HG03520 (cell line): ENCODE measurements at regions not wholly inside any gene's neighbourhood (a gene's known extent, or its start where the extent isn't known, plus 50 kb on each side); places are given as distances from the start of the nearest gene placed in this dataset.

Experiments
- ATAC-seq: cut with Tn5 transposase; IDR thresholded peaks from one replicate; pipeline ENCODE4 v1.9.1; 2021; ENCODE audit warnings: mild to moderate bottlenecking, moderate library complexity; ENCODE audit not compliant: unreplicated experiment

DNA sequence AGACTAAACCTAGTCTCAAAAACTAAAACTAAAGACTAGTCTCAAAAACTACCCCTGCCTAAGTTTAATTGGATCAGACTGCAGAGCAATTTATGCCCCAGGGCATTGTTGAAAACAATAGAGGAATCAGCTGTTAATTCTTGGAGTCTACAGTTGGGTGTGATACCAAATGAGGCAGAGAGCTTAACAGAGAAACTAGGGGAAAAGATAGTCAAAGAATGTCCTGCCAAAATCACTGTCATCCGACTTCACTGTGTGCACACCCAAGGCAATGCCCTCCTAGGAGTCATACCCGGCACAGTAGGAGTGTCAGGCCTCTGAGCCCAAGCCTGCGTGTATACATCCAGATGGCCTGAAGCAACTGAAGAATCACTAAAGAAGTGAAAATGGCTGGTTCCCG lies 90.5 kb upstream of the TOMM7 start:
- ATAC-seq: no peak

DNA sequence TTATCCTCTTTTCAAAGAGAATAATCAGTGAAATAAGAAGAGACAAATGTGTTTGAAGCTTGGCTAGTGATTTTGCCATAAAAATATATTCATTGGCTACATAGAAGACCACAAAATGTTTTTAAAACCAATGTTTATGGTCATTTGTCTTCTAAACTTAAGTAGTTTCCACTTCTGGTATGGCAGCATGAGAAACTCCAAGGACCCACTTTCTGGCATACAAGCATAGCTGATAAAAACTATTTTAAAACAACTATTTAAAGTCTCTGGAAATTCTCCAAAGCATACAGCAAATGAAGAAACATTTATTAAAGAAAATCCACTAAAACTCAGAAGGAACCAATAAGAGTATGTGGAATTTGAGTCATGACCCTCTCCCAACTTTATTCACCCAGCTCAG lies 89.2 kb upstream of the TOMM7 start:
- no peak for ATAC-seq

DNA sequence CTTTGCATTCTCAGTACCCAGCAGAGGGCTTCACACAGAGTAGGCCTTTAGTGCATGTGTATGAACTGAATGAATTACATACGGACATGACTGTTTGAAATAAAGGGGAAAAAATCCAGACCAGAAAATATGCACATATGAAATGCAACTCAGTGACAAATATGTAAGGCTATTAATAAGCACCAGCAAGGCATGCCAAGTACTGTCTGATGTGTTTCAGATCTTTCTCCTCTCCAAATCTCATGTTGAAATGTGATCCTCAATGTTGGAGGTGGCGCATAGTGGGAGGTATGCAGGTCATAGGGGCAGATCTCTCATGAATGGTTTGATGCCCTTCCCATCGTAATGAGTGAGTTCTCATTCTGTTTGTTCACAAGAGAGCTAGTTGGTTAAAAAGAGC lies 87.3 kb upstream of the TOMM7 start:
- ATAC-seq: no peak

DNA sequence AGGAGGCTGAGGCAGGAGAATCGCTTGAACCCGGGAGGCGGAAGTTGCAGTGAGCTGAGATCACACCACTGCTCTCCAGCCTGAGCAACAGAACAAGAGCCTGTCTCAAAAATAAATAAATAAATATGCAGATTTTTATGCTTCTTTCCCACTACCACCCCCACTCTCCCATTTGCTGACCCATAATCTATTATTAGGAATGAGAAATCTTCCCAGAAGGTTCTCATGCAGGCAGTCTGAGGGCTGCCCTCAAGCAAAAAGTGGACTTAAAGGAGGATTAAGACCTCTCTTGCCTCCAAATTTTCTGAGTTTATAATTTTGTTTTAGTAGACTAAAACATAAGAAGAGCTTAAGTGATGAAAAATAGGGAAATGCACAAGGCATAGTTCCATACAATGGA lies 85.2 kb upstream of the TOMM7 start:
- no peak for ATAC-seq

DNA sequence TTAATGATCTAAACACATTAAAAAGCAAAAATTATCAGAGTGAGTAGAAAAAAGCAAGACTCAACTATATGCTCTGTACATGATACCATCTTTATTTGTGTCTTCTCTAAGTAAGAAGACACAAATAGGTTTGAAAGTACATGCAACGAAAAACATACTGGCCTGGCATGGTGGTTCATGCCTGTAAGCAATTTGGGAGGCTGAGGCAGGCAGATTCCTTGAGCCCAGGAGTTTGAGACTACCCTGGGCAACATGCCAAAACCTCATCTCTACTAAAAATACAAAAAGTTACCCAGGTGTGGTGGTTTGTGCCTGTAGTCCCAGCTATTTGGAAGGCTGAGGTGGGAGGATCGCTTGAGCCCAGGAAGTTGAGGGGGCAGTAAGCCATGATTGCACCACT lies 78.1 kb upstream of the TOMM7 start:
- no peak for ATAC-seq

DNA sequence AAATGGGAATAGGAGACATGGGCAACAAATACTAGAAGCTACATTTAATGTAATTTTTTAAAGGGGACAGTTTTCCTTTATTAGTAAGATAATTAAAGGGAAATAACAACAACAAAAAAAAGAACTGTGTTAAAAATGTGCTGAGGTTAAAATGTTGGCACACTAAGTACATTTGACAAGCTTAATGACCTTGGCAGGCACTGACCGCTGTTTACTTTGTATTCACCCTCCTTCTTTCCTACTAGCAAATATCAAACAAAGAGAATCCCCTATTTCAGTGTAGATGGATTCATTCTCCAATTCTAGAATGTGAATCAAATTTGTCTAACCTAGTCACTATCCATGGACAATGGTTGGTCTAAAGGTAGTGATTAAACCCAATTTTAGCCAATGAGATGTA lies 77.5 kb upstream of the TOMM7 start:
- no peak for ATAC-seq

DNA sequence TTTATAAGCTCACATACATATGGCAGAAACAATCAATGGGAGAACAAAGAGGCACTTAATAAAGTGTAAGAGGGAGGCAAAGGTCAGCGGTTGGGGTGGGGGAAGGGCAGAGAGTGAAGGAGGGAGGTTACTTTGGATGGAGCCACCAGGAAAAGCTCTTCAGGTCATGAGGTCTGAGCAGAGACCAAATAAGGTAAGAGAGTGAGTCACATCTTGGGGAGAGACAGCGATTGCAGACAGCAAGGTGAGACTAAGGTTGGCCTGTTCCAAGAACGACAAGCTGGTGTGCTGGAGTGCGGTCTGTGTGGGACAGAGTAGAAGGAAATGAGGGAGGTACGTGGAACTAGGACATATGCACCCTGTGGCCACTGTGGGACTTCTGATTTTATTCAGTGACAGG lies 74.3 kb upstream of the TOMM7 start:
- ATAC-seq: no peak

DNA sequence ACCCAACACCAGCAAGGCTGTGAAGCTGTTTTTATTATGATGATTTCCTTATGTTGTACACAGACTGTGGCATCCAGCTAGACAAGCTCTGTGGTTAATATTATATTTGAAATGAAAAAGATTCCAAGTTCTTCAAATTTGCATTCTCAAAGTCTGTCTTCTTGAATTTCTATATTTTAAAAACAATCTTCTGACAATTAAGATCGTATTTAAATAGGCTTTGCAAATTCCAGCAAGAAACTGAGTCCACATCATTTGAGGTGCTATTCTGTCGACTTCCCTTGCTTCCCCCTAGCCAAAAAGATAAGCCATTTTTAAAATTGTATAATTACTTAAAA lies 73.1 kb upstream of the TOMM7 start:
- no peak for ATAC-seq

DNA sequence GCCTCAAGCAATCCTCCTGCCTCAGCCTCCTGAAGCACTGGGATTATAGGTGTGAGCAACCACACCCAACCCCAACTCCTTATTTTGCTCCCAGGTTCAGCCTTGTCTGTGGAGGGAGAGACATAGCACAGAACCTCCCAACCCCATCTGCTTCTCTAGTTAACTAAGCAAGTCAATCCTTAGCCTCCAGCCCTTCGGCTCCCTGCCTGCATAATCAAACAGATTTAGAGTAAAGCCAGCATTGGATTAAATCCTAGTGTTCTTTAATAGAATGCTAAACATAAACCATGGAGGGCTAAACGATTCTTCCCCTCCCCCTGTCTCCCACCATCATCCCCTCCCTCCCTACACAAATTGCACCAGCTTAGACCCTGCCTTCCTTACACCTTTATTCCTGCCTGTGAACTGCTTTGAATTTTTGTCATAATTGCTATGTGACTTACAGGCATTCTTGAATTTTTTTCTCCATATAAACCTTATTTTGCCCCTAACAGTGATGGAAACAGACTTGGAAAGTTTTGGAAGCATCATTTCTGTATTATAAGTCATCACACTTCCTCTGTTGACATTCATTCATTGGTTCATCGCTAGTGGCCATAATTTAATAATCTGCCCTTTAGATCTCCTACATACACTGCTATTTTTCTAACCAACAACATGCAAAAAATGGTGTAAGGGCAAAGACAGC lies 72.6 kb upstream of the TOMM7 start:
- no peak for ATAC-seq

DNA sequence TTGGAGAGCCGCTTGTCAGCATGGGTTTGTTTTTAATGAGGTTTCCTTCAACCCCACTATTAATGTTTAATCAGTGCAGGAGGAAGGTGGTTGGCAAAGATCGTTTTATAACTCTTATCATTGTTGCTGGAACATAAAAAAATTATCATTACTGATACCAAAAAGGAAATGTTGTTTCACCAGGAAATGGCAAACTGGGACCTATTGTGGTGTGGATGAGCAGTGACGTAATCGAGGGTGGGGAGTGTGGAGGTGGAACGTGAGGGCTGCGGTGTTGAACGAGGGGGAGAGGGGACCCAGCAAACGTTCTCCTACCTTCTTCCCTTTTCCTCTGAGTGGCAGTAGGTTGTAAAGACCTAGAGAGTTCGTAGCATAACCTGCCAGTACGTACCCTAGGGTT lies 71.9 kb upstream of the TOMM7 start:
- ATAC-seq: no peak

DNA sequence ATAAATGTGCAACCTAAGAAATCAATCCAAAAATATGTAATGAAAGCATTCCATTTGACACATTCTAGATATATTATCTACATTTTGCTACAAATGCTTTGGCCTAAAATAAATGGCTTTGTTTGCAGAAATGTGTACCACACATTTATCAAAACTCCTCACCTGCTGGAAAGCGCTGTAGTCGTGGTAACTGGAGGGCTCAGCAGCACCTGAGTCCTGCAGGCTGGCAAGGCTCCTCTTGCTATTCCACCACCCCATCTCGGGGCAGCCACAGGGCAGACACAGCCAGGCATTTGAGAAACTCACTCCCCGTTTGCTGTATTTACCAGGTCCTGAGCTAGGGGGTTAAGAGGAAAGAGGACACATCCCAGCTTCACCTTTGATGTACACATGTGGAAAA lies 68.1 kb upstream of the TOMM7 start:
- ATAC-seq: no peak

DNA sequence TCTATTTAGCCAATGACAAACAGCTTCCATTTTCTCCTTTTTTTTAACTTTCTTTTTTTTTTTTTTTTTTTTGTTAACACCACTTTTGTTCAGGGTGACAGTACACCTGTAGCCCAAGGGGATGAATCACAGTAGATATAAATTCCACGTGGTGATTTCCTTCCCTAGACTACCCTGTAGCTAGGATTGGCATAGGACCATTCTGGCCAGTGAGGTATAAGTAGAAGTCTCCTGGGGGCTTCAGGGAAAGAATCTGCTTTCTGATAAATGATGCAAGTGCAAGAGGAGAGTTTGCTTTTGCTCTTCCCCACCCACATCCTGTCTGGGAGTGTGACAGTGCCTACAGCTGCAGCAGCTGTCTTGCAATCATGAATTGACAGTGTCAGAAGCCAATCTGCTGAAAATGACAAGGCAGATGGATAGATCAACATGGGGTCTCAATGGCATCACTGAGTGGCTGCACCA lies 63.2 kb upstream of the TOMM7 start:
- peak; percentile 95 for ATAC-seq

DNA sequence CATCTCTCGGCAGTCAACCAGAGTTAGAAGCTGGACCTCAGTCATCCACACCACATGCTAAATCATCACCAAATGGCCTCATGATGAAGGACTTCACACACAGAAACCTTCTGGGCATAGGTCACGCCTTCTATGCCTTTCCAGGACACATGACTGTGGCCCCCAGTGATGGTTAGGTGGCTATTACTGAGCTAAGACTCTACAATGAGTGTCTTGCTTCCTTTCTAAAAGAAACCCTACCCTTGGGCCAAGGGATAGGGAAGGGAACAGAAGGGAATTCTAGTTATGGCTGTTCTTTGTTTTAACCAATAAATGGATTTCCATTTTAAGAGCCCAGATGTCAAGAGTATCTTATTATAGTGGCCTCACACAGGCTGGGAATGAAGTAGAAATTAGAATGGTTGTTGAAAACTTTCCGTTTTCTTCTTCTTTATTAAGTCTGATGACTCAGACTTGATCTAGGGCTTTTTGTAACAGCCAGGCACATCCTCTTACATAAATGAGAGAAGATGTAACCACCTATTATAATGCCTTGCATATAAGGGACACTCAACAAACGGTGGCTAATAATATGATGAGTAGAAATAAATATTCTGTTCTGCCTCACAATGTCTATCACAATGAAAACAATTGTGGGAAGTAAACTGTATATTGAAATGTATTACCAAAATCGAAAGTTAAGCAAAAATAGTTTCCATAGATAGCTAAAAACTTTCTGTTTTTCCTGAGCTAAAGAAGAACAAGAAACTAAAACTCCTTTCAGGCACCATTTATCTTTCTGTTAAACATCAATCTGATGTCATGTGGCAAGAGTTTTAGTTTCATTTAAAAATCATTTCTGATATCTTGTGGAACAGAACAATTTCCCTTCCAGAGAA lies 62.5 kb upstream of the TOMM7 start:
- ATAC-seq: peak; percentile 46

DNA sequence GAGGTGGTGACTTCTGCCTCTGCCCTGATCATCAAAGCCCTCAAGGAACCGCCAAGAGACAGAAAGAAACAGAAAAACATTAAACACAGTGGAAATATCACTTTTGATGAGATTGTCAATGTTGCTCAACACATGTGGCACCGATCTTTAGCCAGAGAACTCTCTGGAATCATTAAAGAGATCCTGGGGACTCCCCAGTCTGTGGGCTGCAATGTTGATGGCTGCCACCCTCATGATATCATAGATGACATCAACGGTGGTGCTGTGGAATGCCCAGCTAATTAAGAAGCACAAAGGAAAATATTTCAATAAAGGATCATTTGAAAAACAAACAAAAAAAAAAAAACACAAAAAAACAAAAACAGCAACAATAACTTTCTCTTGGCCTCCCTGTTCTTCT lies 59.5 kb upstream of the TOMM7 start:
- ATAC-seq: no peak

DNA sequence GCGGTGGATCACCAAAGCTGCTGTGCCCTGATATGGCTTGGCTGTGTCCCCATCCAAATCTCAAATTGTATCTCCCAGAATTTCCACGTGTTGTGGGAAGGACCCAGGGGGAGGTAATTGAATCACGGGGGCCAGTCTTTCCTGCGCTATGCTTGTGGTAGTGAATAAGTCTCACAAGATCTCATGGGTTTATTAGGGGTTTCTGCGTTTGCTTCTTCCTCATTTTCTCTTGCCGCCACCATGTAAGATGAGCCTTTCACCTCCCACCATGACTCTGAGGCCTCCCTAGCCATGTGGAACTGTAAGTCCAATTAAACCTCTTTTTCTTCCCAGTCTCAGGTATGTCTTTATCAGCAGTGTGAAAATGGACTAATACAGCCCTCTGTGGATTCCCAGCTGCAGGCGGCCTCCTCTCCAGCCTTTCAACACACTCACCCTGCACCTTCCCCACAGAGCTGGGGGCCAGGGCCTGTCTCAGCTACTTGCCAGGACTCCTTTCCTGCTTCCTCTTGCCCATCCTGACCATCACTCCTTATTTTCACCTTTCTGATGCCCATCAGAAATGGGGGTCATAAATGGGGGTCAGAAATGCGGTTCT lies 57.2 kb upstream of the TOMM7 start:
- ATAC-seq: no peak

DNA sequence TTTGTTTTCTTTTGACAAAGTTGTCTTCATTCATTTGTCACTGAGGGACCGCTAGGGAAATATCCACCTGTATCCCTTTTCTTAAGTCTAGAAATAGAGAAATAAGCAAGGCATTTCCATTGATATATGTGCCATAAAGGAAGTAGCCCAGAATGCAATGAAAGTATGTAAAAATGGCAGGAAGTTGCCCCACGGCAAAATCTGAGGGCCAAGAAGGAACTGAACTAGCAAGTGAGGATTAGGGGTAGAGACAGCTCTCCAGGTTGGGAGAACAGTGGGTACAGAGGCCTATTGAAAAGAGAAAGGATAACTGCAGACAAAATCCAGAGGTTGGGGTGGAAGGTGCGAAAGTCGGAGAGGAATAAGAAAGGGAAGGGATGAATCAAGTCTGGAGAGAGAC lies 56.6 kb upstream of the TOMM7 start:
- ATAC-seq: no peak

DNA sequence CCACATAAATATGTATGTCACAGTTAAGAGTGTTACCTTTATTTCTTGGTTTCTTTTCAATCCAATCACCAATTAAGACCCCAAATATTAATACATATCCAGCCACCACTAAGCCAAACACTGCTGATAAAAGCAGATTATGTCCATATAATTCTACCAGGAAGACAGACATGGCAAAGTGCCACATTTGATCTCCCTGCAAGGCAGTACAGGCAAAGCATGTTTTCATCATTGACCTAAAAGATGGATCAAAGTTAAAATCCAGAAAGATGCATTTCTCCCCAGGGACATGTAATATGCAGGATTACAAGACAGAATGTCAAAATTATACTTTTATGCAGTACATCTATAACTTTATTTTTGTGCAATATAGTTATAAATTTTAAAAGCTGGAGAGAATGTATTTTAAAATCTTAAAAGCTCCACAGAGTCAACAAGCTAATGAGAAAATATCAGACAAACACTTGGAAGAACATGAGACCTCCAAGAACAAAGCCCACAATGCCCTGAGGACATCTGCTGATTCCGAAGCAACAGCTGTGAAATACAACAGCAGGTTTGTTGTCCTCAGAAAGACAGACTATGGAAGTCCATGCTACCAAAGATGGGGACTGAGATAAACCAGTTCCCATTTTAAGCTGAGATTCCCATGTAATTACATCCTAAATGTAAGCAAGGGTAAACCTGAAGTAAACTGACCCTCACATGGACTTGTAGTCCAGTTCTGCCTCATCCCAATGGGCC lies 54.5 kb upstream of the TOMM7 start:
- ATAC-seq: no peak

DNA sequence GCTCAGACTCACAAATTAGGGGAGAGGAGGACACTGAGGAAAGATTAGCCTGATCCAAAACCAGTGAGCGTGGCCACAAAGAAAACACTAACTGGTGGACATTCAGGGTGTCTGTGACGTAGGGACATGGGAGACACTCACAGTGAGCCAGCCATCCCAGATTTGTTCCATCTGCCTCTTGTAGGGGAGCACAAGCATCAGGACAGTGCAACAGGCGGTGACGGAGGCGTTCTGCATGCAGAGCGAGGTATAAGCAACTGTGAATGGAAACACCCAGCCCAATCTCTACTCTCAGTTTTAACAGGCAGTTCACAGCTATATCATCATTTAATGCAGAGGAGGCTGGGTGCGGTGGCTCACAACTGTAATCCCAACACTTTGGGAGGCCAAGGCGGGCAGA lies 52.8 kb upstream of the TOMM7 start:
- no peak for ATAC-seq

DNA sequence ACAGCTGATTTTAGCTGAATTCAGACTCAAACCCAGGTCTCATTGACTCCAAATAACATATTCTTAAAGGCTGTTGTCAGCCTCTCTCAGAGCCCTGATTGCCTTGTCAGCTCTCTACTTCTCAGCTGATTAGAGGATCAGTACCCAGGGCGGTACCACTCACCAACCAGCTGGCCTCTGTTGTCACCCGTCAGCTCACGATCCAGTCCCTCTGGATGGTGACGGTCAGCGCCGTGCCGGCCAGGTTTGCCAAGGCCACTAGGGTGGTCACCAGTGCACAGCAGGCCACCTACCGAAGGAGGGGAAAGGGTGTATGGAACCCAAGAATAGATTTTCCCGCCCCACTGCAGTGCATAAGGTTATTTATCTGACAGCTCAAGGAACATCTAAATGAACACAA lies 52.3 kb upstream of the TOMM7 start:
- no peak for ATAC-seq
